A549 (cell line): ENCODE measurements at regions not wholly inside any gene's neighbourhood (a gene's known extent, or its start where the extent isn't known, plus 50 kb on each side); places are given as distances from the start of the nearest gene placed in this dataset.

ENCODE experiments used
- ATAC-seq, 2 experiments: fragments of 200-7000 bp in 1 of 2; fragments of >200 bp in 1 of 2; cut with Nextera tagmentation in 1 of 2; cut with Tn5 transposase in 1 of 2; 3 replicates each; pipeline versions ENCODE4 v1.8.0 to v1.9.1; 2018 to 2020; ENCODE audit warnings: mild to moderate bottlenecking in 1 of 2, moderate library complexity in 1 of 2
- CTCF ChIA-PET: fragments of 300-600 bp; sonication (Branson Sonifier 250); formaldehyde crosslinking; extraction: SDS; loops from one replicate; lab custom pipeline; 2021; ENCODE audit warnings: antibody characterized with exemption, inconsistent platforms; lab: Yijun Ruan, JAX
- POLR2A ChIA-PET: fragments of 350-600 bp; formaldehyde crosslinking; extraction: SDS; loops from one replicate; lab custom pipeline; 2021; ENCODE audit warnings: antibody characterized with exemption, inconsistent platforms; lab: Yijun Ruan, JAX
- DNase-seq, 2 experiments: peaks; one replicate each; pipeline versions ENCODE4 v3.0.0 to v3.0.0-alpha.2; 2011 to 2016; ENCODE audit warnings: low read depth in 1 of 2, low spot score in 1 of 2
- FAIRE-seq: peaks from 2 replicates; lab custom pipeline; 2011; peaks lifted over from hg19 to GRCh38; lab: Jason Lieb, UNC
- H3K27ac ChIP-seq, 2 experiments: fragments of >200 bp; sonication (Bioruptor Twin); formaldehyde crosslinking; 3 replicates each; pipeline ENCODE4 v1.5.1; 2016 to 2017
- H3K4me1 ChIP-seq: fragments of >200 bp; sonication (Bioruptor Twin); formaldehyde crosslinking; 3 replicates; pipeline ENCODE4 v1.6.1; 2016
- H3K4me2 ChIP-seq: fragments of >200 bp; sonication (Bioruptor Twin); formaldehyde crosslinking; 3 replicates; pipeline ENCODE4 v1.6.1; 2016
- H3K4me3 ChIP-seq: fragments of >200 bp; sonication (Bioruptor Twin); formaldehyde crosslinking; 3 replicates; pipeline ENCODE4 v1.5.1; 2016
- H3K9me3 ChIP-seq: fragments of >200 bp; sonication (Bioruptor Twin); formaldehyde crosslinking; 3 replicates; pipeline ENCODE4 v1.6.1; 2016
- BHLHE40 ChIP-seq: IDR thresholded peaks from 2 replicates; pipeline ENCODE4 v1.6.1; 2012; ENCODE audit warnings: low read depth, low read length, inconsistent platforms
- CBX2 ChIP-seq: fragments of 200-600 bp; sonication (generic); IDR thresholded peaks from 2 replicates; pipeline ENCODE4 v1.6.1; 2016; ENCODE audit warnings: low read depth, mild to moderate bottlenecking, borderline replicate concordance
- CBX8 ChIP-seq: fragments of 200-600 bp; sonication (generic); IDR thresholded peaks from 2 replicates; pipeline ENCODE4 v1.6.1; 2016
- EHF ChIP-seq: fragments of 250-450 bp; sonication (Bioruptor Pico); IDR thresholded peaks from 2 replicates; pipeline ENCODE4 v1.5.0; 2020; ENCODE audit warnings: mild to moderate bottlenecking
- ELK1 ChIP-seq: fragments of 150-350 bp; IDR thresholded peaks from 2 replicates; pipeline ENCODE4 v1.6.1; 2014; ENCODE audit warnings: low read depth, mild to moderate bottlenecking, low read length
- EP300 ChIP-seq, 2 experiments: fragments of >200 bp; sonication (Bioruptor Twin); formaldehyde crosslinking; IDR thresholded peaks; 2 replicates in 1 of 2; 3 replicates in 1 of 2; pipeline ENCODE4 v1.6.1; 2016 to 2017
- FOSB ChIP-seq: fragments of 250-450 bp; sonication (Bioruptor Pico); IDR thresholded peaks from 2 replicates; pipeline ENCODE4 v1.5.0; 2020; ENCODE audit warnings: mild to moderate bottlenecking, moderate library complexity
- FOXS1 ChIP-seq: fragments of 250-450 bp; sonication (Bioruptor Pico); IDR thresholded peaks from 2 replicates; pipeline ENCODE4 v1.5.0; 2020; ENCODE audit warnings: mild to moderate bottlenecking, moderate library complexity
- GATA3 ChIP-seq: IDR thresholded peaks from 2 replicates; pipeline ENCODE4 v1.6.1; 2012; ENCODE audit warnings: borderline replicate concordance
- HMGXB4 ChIP-seq: fragments of 250-450 bp; sonication (Bioruptor Pico); IDR thresholded peaks from 2 replicates; pipeline ENCODE4 v1.5.0; 2021; ENCODE audit warnings: mild to moderate bottlenecking, moderate library complexity, borderline replicate concordance
- HOXA7 ChIP-seq: fragments of 250-450 bp; sonication (Bioruptor Pico); IDR thresholded peaks from 2 replicates; pipeline ENCODE4 v1.5.0; 2020; ENCODE audit warnings: mild to moderate bottlenecking, moderate library complexity
- HOXB5 ChIP-seq: fragments of 250-450 bp; sonication (Bioruptor Pico); IDR thresholded peaks from 2 replicates; pipeline ENCODE4 v1.5.0; 2020; ENCODE audit warnings: mild to moderate bottlenecking, moderate library complexity
- JUN ChIP-seq, 2 experiments: fragments of >200 bp; sonication (Bioruptor Twin); formaldehyde crosslinking; IDR thresholded peaks; 2 replicates in 1 of 2; 3 replicates in 1 of 2; pipeline ENCODE4 v1.6.1; 2016 to 2017
- KDM1A ChIP-seq: fragments of 200-600 bp; sonication (generic); IDR thresholded peaks from 2 replicates; pipeline ENCODE4 v1.6.1; 2016; ENCODE audit warnings: low read depth, mild to moderate bottlenecking
- MAFK ChIP-seq: fragments of 450-650 bp; IDR thresholded peaks from 2 replicates; pipeline ENCODE4 v1.6.1; 2014; ENCODE audit not compliant: partially characterized antibody
- POLR2A ChIP-seq: IDR thresholded peaks from 2 replicates; pipeline ENCODE4 v1.6.1; 2012; ENCODE audit warnings: mild to moderate bottlenecking, low read length
- POLR2AphosphoS2 ChIP-seq: conservative IDR thresholded peaks from 2 replicates; pipeline ENCODE4 v1.6.1; 2012; ENCODE audit warnings: low read length, improper control_type of control experiment, inconsistent platforms
- RAD21 ChIP-seq, 2 experiments: fragments of >200 bp in 1 of 2; sonication (Bioruptor Twin) in 1 of 2; formaldehyde crosslinking in 1 of 2; IDR thresholded peaks in 1 of 2; conservative IDR thresholded peaks in 1 of 2; 2 replicates in 1 of 2; 3 replicates in 1 of 2; pipeline ENCODE4 v1.6.1; 2012 to 2018; ENCODE audit warnings: inconsistent platforms in 1 of 2
- RCOR1 ChIP-seq: fragments of 150-350 bp; IDR thresholded peaks from 2 replicates; pipeline ENCODE4 v1.6.1; 2014; ENCODE audit warnings: antibody characterized with exemption, low read length, low read depth
- RNF2 ChIP-seq: fragments of 200-600 bp; sonication (generic); IDR thresholded peaks from 2 replicates; pipeline ENCODE4 v1.6.1; 2016; ENCODE audit warnings: low read depth, mild to moderate bottlenecking, antibody characterized with exemption, moderate library complexity, borderline replicate concordance
- TFCP2L1 ChIP-seq: fragments of 250-450 bp; sonication (Bioruptor Pico); IDR thresholded peaks from 2 replicates; pipeline ENCODE4 v1.5.0; 2021; ENCODE audit warnings: mild to moderate bottlenecking
- ZC3H11A ChIP-seq: fragments of 450-650 bp; IDR thresholded peaks from 2 replicates; pipeline ENCODE4 v1.6.1; 2014; ENCODE audit warnings: antibody characterized with exemption, mild to moderate bottlenecking
- ZNF302 ChIP-seq: fragments of 250-450 bp; sonication (Bioruptor Pico); IDR thresholded peaks from 2 replicates; pipeline ENCODE4 v1.9.0; 2021; ENCODE audit warnings: inconsistent platforms, mild to moderate bottlenecking, moderate library complexity
- WGBS: methylation state at CpG from one replicate; pipeline ENCODE4 v1.1.6; 2017; ENCODE audit errors: missing lambda C conversion rate; 5-methylcytosine and 5-hydroxymethylcytosine counted together
- TF ChIP-seq, protein P1 (sequence below): fragments of 450-650 bp; IDR thresholded peaks from 2 replicates; pipeline ENCODE4 v1.6.1; 2014; ENCODE audit warnings: antibody characterized with exemption
- TF ChIP-seq, protein P2 (sequence below): IDR thresholded peaks from 2 replicates; pipeline ENCODE4 v1.6.1; 2012
- TF ChIP-seq, protein P3 (sequence below): fragments of >200 bp; sonication (Bioruptor Twin); formaldehyde crosslinking; IDR thresholded peaks from 2 replicates; pipeline ENCODE4 v1.6.1; 2016
- TF ChIP-seq, protein P4 (sequence below): fragments of 250-450 bp; sonication (Bioruptor Pico); IDR thresholded peaks from 2 replicates; pipeline ENCODE4 v1.5.0; 2020; ENCODE audit warnings: low read depth, mild to moderate bottlenecking, moderate library complexity
- TF ChIP-seq, protein P5 (sequence below): fragments of 200-600 bp; sonication (generic); IDR thresholded peaks from 2 replicates; pipeline ENCODE4 v1.6.1; 2016; ENCODE audit warnings: antibody characterized with exemption, mild to moderate bottlenecking, moderate library complexity

DNA sequence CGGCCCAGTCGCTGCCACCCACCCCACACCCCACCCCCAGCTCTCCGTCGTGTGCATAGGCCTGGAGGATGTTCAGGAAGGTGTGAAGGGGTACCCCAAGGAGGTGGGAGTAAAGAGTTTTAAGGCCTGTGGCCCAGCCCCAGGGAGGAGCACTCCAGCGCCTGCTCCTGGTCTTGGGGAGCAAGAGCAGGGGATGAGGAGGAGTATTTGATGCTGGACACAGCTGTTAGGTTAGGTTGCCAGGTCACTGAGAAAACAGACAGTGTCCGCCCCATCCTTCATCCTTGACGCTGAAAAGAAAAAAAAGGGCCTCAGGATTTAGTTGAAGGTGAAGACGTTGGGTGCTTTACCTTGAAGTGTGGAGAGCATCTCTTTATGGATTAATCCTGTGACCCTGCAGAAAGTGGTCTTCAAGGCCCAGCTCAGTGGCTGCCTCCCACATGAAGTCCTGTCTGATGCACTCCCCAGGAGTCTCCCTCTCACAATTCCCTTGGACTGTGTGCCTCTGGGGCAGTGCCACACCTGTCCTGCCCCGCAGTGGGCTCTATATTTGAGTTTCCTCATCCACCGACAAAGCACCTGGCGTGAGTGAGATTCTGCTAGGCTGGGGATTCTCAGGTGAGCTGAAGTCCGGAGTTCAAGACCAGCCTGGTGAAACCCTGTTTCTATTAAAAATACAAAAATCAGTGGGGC lies 101.8 kb downstream of the SPRY4 start:
- 0 out of 3 replicates have a peak overlapping the region, but pooled peaks have one; percentile 20 for H3K4me2 ChIP-seq
- FAIRE-seq (no peak), ATAC-seq (0 out of 6 replicates have a peak, but pooled peaks of 1 of the 2 experiments have one; percentile 13), DNase-seq (no peak)
- ChIA-PET CTCF (interaction anchor here (0.6 to 1.7 kb wide), 3 partner anchors 13 to 476 kb away, joined by 3 to 4 read pairs (median 3); no protein-coding TSS in a partner anchor), POLR2A (interaction anchor here (1.1 kb wide), 1 partner anchor 103 kb away, joined by 3 read pairs; no protein-coding TSS in a partner anchor)
- TF ChIP-seq KDM1A (no peak), RNF2 (no peak), EHF (CRISPR knock-in tag) (no peak), JUN (IDR thresholded peaks at IDR 0.05) (no peak), BHLHE40 (no peak), HOXB5 (no peak), ELK1 (no peak), RAD21 (conservative IDR thresholded peaks at IDR 0.05 in 1 of 2, IDR thresholded peaks at IDR 0.05 in 1 of 2) (no peak), GATA3 (no peak), POLR2AphosphoS2 (no peak)
- TF ChIP-seq, protein P1, sequence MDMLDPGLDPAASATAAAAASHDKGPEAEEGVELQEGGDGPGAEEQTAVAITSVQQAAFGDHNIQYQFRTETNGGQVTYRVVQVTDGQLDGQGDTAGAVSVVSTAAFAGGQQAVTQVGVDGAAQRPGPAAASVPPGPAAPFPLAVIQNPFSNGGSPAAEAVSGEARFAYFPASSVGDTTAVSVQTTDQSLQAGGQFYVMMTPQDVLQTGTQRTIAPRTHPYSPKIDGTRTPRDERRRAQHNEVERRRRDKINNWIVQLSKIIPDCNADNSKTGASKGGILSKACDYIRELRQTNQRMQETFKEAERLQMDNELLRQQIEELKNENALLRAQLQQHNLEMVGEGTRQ, result no peak
- 91% methylated on average over 12 of the region's 12 CpGs for WGBS
- no peaks in the 10 kb centered on the region for H3K9me3 ChIP-seq
- H3K27ac ChIP-seq, result no peak overlapping the region
- no peak overlapping the region for H3K4me3 ChIP-seq
- H3K4me1 ChIP-seq, result peaks cover 26% of the 10 kb centered on the region

GRCh38 chr5:142222225-142222865 lies 102.5 kb downstream of the SPRY4 start:
- ATAC-seq (no peak), FAIRE-seq (no peak), DNase-seq (no peak)
- CTCF ChIA-PET, result interaction anchor here (0.6 to 1.7 kb wide), 3 partner anchors 10 to 476 kb away, joined by 3 to 4 read pairs (median 3); no protein-coding TSS in a partner anchor
- POLR2A ChIA-PET, result interaction anchor here (1.1 kb wide), 1 partner anchor 103 kb away, joined by 3 read pairs; no protein-coding TSS in a partner anchor
- no peak overlapping the region for H3K27ac ChIP-seq
- 80% methylated on average over 14 of the region's 14 CpGs for WGBS
- no peak overlapping the region for H3K4me2 ChIP-seq
- H3K4me1 ChIP-seq, result peaks cover 26% of the 10 kb centered on the region
- no peak overlapping the region for H3K4me3 ChIP-seq
- no peaks in the 10 kb centered on the region for H3K9me3 ChIP-seq
- TF ChIP-seq CBX8 (no peak), ZC3H11A (no peak), MAFK (no peak), RCOR1 (no peak), TFCP2L1 (CRISPR knock-in tag) (no peak), HOXB5 (no peak), HOXA7 (CRISPR knock-in tag) (no peak), HMGXB4 (CRISPR knock-in tag) (no peak), FOSB (CRISPR knock-in tag) (no peak), CBX2 (no peak), EP300 (IDR thresholded peaks at IDR 0.05) (no peak), FOXS1 (CRISPR knock-in tag) (no peak), POLR2A (no peak), ZNF302 (CRISPR knock-in tag) (no peak)
- TF ChIP-seq, protein P2, sequence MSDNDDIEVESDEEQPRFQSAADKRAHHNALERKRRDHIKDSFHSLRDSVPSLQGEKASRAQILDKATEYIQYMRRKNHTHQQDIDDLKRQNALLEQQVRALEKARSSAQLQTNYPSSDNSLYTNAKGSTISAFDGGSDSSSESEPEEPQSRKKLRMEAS, result no peak
- TF ChIP-seq, protein P3, sequence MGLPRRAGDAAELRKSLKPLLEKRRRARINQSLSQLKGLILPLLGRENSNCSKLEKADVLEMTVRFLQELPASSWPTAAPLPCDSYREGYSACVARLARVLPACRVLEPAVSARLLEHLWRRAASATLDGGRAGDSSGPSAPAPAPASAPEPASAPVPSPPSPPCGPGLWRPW, result no peak
- TF ChIP-seq, protein P4, sequence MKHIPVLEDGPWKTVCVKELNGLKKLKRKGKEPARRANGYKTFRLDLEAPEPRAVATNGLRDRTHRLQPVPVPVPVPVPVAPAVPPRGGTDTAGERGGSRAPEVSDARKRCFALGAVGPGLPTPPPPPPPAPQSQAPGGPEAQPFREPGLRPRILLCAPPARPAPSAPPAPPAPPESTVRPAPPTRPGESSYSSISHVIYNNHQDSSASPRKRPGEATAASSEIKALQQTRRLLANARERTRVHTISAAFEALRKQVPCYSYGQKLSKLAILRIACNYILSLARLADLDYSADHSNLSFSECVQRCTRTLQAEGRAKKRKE (CRISPR knock-in tag), result no peak
- TF ChIP-seq, protein P5, sequence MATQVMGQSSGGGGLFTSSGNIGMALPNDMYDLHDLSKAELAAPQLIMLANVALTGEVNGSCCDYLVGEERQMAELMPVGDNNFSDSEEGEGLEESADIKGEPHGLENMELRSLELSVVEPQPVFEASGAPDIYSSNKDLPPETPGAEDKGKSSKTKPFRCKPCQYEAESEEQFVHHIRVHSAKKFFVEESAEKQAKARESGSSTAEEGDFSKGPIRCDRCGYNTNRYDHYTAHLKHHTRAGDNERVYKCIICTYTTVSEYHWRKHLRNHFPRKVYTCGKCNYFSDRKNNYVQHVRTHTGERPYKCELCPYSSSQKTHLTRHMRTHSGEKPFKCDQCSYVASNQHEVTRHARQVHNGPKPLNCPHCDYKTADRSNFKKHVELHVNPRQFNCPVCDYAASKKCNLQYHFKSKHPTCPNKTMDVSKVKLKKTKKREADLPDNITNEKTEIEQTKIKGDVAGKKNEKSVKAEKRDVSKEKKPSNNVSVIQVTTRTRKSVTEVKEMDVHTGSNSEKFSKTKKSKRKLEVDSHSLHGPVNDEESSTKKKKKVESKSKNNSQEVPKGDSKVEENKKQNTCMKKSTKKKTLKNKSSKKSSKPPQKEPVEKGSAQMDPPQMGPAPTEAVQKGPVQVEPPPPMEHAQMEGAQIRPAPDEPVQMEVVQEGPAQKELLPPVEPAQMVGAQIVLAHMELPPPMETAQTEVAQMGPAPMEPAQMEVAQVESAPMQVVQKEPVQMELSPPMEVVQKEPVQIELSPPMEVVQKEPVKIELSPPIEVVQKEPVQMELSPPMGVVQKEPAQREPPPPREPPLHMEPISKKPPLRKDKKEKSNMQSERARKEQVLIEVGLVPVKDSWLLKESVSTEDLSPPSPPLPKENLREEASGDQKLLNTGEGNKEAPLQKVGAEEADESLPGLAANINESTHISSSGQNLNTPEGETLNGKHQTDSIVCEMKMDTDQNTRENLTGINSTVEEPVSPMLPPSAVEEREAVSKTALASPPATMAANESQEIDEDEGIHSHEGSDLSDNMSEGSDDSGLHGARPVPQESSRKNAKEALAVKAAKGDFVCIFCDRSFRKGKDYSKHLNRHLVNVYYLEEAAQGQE, result no peak
